ENCODE measurements at regions not wholly inside any gene's neighbourhood (a gene's known extent, or its start where the extent isn't known, plus 50 kb on each side); places are given as distances from the start of the nearest gene placed in this dataset.

DNA sequence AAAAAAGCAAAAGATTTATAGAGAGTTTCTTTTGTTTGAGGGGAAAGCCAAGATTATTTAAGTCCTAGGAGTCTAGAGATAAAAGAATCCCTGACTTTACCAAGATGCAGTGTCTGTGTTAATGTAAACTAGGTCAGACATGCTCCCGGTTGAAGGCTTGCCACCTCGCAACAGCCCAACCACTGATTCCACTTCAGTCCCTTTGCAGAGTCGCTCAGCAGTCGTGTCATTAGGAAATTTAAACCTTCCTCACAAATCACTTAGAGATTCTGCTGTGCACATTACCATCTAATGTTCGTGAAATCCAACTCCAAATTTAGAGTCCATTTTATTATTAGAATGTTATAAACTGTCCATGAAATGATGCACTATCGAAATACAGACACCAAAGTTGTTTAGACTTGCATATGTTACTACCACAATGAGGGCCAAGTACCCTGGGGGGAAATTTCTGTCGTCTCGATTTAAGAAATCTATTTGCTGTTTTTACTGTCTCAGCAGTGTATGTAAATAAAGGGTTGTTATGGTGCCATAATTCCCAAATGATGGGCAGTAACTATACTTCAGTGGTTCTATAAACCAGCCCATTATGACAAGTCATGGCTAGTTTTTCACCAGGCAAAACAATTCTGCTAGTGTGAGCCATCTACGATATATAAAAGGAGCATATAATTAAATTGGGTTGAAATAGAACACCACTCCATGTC is 101.4 kb upstream of the MTNR1B start:
- TF ChIP-seq, protein P1, sequence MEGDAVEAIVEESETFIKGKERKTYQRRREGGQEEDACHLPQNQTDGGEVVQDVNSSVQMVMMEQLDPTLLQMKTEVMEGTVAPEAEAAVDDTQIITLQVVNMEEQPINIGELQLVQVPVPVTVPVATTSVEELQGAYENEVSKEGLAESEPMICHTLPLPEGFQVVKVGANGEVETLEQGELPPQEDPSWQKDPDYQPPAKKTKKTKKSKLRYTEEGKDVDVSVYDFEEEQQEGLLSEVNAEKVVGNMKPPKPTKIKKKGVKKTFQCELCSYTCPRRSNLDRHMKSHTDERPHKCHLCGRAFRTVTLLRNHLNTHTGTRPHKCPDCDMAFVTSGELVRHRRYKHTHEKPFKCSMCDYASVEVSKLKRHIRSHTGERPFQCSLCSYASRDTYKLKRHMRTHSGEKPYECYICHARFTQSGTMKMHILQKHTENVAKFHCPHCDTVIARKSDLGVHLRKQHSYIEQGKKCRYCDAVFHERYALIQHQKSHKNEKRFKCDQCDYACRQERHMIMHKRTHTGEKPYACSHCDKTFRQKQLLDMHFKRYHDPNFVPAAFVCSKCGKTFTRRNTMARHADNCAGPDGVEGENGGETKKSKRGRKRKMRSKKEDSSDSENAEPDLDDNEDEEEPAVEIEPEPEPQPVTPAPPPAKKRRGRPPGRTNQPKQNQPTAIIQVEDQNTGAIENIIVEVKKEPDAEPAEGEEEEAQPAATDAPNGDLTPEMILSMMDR (IDR thresholded peaks at IDR 0.05) = no peak
- TF ChIP-seq POLR2A (IDR thresholded peaks at IDR 0.05) = no peak

Data from heart left ventricle (tissue), 13 donors.